Skeletal muscle satellite cell (primary cell): ENCODE measurements at regions not wholly inside any gene's neighbourhood (a gene's known extent, or its start where the extent isn't known, plus 50 kb on each side); places are given as distances from the start of the nearest gene placed in this dataset.

Experiments used
- H3K27me3 ChIP-seq: 2 replicates; pipeline ENCODE4 v1.7.0; 2013; ENCODE audit warnings: low read length; ENCODE audit not compliant: control insufficient read depth, insufficient read depth
- H3K36me3 ChIP-seq: 2 replicates; pipeline ENCODE4 v1.7.0; 2013; ENCODE audit warnings: mild to moderate bottlenecking, control low read depth, low read length; ENCODE audit not compliant: insufficient read depth
- H3K4me1 ChIP-seq: 2 replicates; pipeline ENCODE4 v1.7.0; 2013; ENCODE audit warnings: low read length; ENCODE audit not compliant: control insufficient read depth, insufficient read depth
- H3K4me2 ChIP-seq: 2 replicates; pipeline ENCODE4 v1.7.0; 2013; ENCODE audit warnings: mild to moderate bottlenecking, low read length
- H3K4me3 ChIP-seq: 2 replicates; pipeline ENCODE4 v1.7.0; 2013; ENCODE audit warnings: low read length
- H3K9ac ChIP-seq: 2 replicates; pipeline ENCODE4 v1.7.0; 2013; ENCODE audit warnings: mild to moderate bottlenecking, low read depth, low read length, moderate library complexity
- H3K9me3 ChIP-seq: replicated peaks from 2 replicates; pipeline ENCODE4 v1.7.0; 2013; ENCODE audit warnings: mild to moderate bottlenecking, control low read depth, low read length

- no peaks in the 10 kb centered on the region for H3K9me3 ChIP-seq
- no peak overlapping the region for H3K4me2 ChIP-seq
- no peak overlapping the region for H3K4me3 ChIP-seq
- H3K36me3 ChIP-seq = no peaks in the 10 kb centered on the region
- peaks cover under 1% of the 10 kb centered on the region for H3K27me3 ChIP-seq
- no peak overlapping the region for H3K9ac ChIP-seq
- H3K4me1 ChIP-seq = no peaks in the 10 kb centered on the region
Measured at GRCh38 chr3:41095702-41096101, 103.6 kb upstream of the CTNNB1 start.

DNA sequence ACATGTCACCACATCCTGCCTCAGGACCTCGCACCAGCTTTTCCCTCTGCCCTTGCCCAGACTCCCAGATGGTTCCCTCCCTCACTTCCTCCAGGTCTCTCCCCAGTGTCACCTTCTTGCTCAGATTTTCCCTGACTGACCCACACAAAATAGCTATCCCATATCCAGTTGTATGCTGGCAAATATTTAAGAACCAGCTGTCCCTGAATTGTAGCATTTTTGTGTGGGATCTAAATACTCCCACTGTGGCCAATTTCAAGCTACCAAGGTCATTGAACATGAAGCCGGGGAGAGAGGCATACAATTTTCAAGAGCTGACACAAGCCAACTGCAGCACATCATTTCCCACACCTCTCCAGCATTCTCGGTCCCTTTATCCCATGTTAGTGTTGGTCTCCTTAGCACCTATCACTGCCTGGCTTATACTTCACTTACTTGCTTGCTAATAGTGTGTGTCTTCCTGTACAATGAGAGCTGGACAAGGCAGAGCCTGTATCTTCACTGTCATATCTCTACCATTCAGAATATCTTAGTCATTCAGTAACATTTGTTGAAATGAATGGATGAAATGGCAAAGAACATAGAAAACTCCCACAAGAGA, 101.3 kb upstream of the CTNNB1 start:
- Histone ChIP-seq H3K27me3 (peaks cover 4% of the 10 kb centered on the region), H3K4me3 (no peak overlapping the region), H3K36me3 (no peaks in the 10 kb centered on the region), H3K4me1 (no peaks in the 10 kb centered on the region), H3K9ac (no peak overlapping the region), H3K4me2 (no peak overlapping the region), H3K9me3 (no peaks in the 10 kb centered on the region)

DNA sequence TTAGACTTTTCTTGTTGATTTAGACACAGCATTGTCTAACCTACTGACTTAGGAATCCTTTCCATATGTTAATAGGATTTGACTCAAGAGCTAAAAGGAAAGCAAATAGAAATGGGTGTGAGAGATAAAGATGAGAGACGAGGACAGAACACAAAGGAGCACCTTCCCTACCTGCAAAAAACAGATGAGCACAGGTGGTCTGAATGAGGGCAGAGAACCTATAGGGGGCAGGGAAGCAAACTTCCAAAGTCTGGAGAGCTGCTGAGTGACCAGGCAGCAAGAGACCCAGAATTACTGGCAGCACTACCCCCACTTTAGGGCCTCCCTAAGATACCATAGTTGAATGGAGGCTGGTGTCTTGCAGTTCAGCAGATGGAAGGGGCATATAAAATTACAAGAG, 98.1 kb upstream of the CTNNB1 start:
- Histone ChIP-seq H3K4me1 (no peaks in the 10 kb centered on the region), H3K9me3 (no peaks in the 10 kb centered on the region), H3K4me3 (no peak overlapping the region), H3K9ac (no peak overlapping the region), H3K27me3 (peaks cover 4% of the 10 kb centered on the region), H3K36me3 (no peaks in the 10 kb centered on the region), H3K4me2 (no peak overlapping the region)

DNA sequence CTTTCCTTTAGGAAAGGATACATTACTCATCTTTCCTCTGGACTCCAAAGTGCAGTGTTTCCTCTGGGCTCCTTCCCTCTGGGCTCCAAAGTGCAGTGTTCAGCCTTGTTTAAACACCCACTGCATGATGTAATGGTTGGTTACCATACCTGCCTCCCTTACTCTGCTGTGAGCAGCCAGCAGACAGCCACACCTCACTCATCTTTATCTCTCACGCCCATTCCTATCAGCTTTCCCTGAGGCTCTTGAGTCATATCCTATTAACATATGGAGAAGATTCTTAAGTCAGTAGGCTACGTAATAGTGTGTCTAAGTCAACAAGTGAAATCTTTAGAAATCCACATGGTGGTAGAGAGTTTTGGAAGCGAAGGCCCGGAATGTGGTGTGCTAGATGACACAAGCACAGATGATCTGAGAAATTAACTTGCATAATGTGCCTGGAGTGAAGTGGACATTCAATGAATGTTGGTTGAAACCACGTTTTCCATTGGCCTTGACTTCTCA, 97.2 kb upstream of the CTNNB1 start:
- peaks cover 4% of the 10 kb centered on the region for H3K27me3 ChIP-seq

DNA sequence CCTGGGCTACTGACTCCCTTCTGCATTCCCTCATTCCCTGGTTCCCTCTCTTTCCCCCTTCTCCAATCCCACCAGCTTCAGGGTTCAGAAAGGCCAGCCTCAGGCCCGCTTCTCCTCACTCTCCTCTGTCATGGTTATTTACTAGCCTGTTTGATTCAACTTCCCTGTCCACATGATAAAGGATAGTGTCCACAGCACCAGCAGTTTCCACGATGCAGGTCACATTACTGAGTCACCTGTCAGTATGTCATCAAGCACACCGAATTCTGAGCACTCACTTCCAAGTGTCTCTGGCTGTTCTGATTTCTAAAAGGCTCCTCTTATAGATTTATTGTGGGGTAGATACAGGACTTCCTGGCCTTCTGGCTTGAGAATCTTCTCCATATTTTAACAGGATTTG, 96.6 kb upstream of the CTNNB1 start:
- no peaks in the 10 kb centered on the region for H3K9me3 ChIP-seq
- no peak overlapping the region for H3K4me3 ChIP-seq
- H3K4me1 ChIP-seq = no peaks in the 10 kb centered on the region
- peaks cover 4% of the 10 kb centered on the region for H3K27me3 ChIP-seq
- H3K9ac ChIP-seq = no peak overlapping the region
- no peaks in the 10 kb centered on the region for H3K36me3 ChIP-seq
- no peak overlapping the region for H3K4me2 ChIP-seq

More for the DNA sequence above, 97.2 kb upstream of the CTNNB1 start:
- Histone ChIP-seq H3K9ac (no peak overlapping the region), H3K9me3 (no peaks in the 10 kb centered on the region), H3K4me1 (no peaks in the 10 kb centered on the region), H3K36me3 (no peaks in the 10 kb centered on the region), H3K4me2 (no peak overlapping the region), H3K4me3 (no peak overlapping the region)

- Histone ChIP-seq H3K9me3 (no peaks in the 10 kb centered on the region), H3K27me3 (peaks cover 4% of the 10 kb centered on the region), H3K36me3 (no peaks in the 10 kb centered on the region), H3K4me2 (no peak overlapping the region), H3K9ac (no peak overlapping the region), H3K4me1 (no peaks in the 10 kb centered on the region), H3K4me3 (no peak overlapping the region)
Measured at GRCh38 chr3:41103200-41103599, 96.1 kb upstream of the CTNNB1 start.

DNA sequence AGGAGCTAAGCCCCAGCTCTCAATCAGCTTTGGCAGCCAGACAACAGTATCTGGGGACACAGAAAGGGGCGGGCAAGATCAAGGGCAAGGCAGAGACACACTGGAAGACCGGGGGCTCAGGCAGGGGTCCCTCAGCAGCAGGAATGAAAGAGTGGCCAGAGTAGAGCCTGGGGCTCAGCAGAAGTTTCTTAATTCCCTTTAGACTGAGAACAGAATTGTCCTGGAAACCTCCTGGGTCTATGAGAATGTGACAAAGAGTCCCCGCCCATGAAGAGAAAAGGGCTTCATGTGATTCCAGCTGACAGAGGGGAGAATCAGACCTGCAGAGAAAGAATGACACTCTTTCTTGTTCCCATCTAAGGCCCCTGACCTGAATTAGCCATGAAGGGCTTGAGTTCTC, 95.2 kb upstream of the CTNNB1 start:
- Histone ChIP-seq H3K36me3 (no peaks in the 10 kb centered on the region), H3K4me1 (no peaks in the 10 kb centered on the region), H3K9ac (no peak overlapping the region), H3K9me3 (no peaks in the 10 kb centered on the region), H3K27me3 (peaks cover 4% of the 10 kb centered on the region), H3K4me3 (no peak overlapping the region), H3K4me2 (no peak overlapping the region)

DNA sequence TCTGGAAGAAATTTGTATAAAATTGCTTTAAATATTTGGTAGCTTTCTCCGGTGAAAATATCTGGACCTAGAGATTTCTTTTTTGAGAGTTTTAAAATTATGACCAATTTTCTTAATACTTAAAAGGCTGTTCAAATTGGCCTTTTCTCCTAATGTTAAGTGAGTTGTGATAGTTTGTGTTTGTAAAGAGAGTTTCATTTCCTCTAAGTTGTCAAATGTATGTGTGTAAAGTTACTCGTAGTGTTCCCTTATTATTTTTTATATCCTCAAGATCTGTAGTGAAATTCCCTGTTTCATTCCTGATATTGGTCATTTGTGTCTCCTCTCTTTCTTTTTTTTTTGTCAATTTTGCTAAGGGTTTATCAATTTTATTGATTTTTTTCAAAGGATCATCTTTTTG, 92.6 kb upstream of the CTNNB1 start:
- H3K36me3 ChIP-seq = no peaks in the 10 kb centered on the region
- H3K4me3 ChIP-seq = no peak overlapping the region
- H3K9ac ChIP-seq = no peak overlapping the region
- H3K4me1 ChIP-seq = no peaks in the 10 kb centered on the region
- H3K9me3 ChIP-seq = no peaks in the 10 kb centered on the region
- no peak overlapping the region for H3K4me2 ChIP-seq
- H3K27me3 ChIP-seq = peaks cover 4% of the 10 kb centered on the region

DNA sequence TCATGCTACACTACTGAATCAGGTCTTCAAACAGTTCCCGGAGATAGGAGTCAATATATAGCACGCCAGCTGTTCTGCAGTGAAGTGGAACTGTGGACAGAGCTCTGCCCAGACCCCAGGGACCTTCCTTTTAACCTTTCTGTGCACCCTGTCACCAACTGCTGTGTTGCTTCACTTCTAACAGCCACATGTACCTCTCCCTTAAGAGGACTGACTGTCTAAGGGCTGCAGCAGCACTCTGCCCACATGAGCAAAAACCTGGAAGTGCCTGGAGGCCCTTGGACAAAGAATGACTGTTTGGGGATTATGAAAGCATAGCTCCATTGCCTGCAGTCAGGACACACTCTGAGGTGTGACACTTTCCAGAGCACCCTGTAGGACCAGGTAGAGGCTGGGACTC, 88.3 kb upstream of the CTNNB1 start:
- no peaks in the 10 kb centered on the region for H3K4me1 ChIP-seq
- H3K36me3 ChIP-seq = no peaks in the 10 kb centered on the region
- no peak overlapping the region for H3K4me2 ChIP-seq
- H3K9me3 ChIP-seq = no peaks in the 10 kb centered on the region
- H3K9ac ChIP-seq = no peak overlapping the region
- peaks cover 4% of the 10 kb centered on the region for H3K27me3 ChIP-seq
- H3K4me3 ChIP-seq = no peak overlapping the region

DNA sequence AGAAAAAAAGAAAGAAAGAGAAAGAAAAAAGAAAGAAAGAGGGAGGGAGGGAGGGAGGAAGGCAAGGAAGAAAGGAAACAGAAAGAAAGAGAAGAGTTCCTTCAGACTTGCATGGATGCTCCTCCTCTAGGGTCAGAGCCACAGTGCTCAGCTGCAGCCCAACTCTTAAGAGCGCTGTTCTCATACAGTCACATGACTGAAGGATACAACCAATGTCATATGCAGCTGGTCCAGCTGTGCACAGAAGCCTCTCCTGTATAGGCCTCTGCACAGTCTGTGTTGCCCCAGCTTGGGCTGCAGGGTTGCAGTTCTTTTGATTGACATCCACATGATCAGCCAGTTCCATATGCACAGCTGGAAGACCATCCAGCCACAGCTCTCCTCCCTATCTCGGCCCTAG, 86.8 kb upstream of the CTNNB1 start:
- no peak overlapping the region for H3K9ac ChIP-seq
- no peaks in the 10 kb centered on the region for H3K36me3 ChIP-seq
- no peak overlapping the region for H3K4me2 ChIP-seq
- peaks cover 4% of the 10 kb centered on the region for H3K27me3 ChIP-seq
- H3K4me1 ChIP-seq = peaks cover 4% of the 10 kb centered on the region
- H3K9me3 ChIP-seq = no peaks in the 10 kb centered on the region
- no peak overlapping the region for H3K4me3 ChIP-seq

DNA sequence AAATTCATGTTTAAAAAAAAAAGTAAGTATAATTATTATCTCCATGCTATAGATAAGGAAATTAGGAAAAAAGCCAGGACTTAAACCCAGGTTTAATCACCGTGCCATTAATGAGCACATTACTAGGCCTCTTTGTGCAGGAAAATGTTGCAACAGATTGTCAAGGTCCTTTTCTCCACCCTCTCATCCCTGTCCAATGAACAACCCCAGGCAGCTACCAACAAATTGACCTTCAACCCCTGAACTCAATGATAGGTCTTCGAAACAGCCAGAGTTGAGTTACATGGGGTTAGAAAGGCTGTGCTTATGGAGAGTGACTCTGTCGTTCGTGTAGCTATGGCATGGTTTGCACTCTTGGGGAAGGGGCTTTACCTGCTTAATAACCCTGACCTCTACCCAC, 84.2 kb upstream of the CTNNB1 start:
- no peaks in the 10 kb centered on the region for H3K9me3 ChIP-seq
- no peak overlapping the region for H3K9ac ChIP-seq
- H3K4me1 ChIP-seq = peaks cover 8% of the 10 kb centered on the region
- no peak overlapping the region for H3K4me3 ChIP-seq
- H3K4me2 ChIP-seq = no peak overlapping the region
- no peaks in the 10 kb centered on the region for H3K27me3 ChIP-seq
- H3K36me3 ChIP-seq = no peaks in the 10 kb centered on the region

DNA sequence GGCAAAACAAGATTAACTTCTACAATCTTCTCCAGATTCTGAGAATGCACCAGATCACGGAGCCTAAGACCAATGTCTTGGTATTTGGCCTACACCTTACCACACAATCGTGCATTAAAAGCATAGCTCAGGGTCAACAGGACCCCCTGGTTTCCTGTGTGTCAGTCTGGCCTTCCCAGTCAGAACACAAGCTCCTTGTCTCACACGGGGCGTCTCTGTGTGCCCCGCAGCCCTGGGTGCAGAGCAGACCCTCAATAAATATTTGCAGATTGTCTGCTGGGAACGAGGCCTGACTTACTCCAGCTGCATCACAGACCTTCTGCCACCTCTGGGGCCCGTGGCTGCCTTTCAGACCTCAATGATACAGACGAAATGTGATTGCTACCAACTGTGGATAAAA, 82.5 kb upstream of the CTNNB1 start:
- Histone ChIP-seq H3K36me3 (no peaks in the 10 kb centered on the region), H3K9me3 (no peaks in the 10 kb centered on the region), H3K9ac (no peak overlapping the region), H3K4me2 (no peak overlapping the region), H3K27me3 (no peaks in the 10 kb centered on the region), H3K4me1 (peaks cover 8% of the 10 kb centered on the region), H3K4me3 (no peak overlapping the region)
